ENCODE measurements at regions not wholly inside any gene's neighbourhood (a gene's known extent, or its start where the extent isn't known, plus 50 kb on each side); places are given as distances from the start of the nearest gene placed in this dataset.

- 0 out of 2 replicates have a peak, but pooled peaks have one; percentile 8 for TF ChIP-seq CTCF (IDR thresholded peaks at IDR 0.05; ENCODE audit: low read depth, low read length)
- DNase-seq, result no peak
- H3K9me3 ChIP-seq, result no peaks in the 10 kb centered on the region
- no peaks in the 10 kb centered on the region for H3K36me3 ChIP-seq
- H3K4me3 ChIP-seq (ENCODE audit: low read depth, low read length), result no peak overlapping the region
- no peaks in the 10 kb centered on the region for H3K27me3 ChIP-seq
- peaks cover 29% of the 10 kb centered on the region for H3K4me1 ChIP-seq
Observed at GRCh38 chr4:112897543-112897942, 151.9 kb upstream of the ANK2 start.

GRCh38 chr4:112898357-112899141 lies 150.9 kb upstream of the ANK2 start:
- Histone ChIP-seq H3K4me3 (ENCODE audit: low read depth, low read length) (no peak overlapping the region), H3K36me3 (no peaks in the 10 kb centered on the region), H3K4me1 (peaks cover 25% of the 10 kb centered on the region), H3K9me3 (no peaks in the 10 kb centered on the region), H3K27me3 (no peaks in the 10 kb centered on the region)
- DNase-seq, result no peak
- no peak for TF ChIP-seq CTCF (IDR thresholded peaks at IDR 0.05; ENCODE audit: low read depth, low read length)

GRCh38 chr4:112900416-112900815 lies 149.0 kb upstream of the ANK2 start:
- Histone ChIP-seq H3K27me3 (no peaks in the 10 kb centered on the region), H3K36me3 (peaks cover 5% of the 10 kb centered on the region; the same call in 1 of the 2 replicates), H3K9me3 (no peaks in the 10 kb centered on the region), H3K4me1 (peaks cover 23% of the 10 kb centered on the region), H3K4me3 (ENCODE audit: low read depth, low read length) (no peak overlapping the region)
- no peak for TF ChIP-seq CTCF (IDR thresholded peaks at IDR 0.05; ENCODE audit: low read depth, low read length)
- DNase-seq, result no peak

GRCh38 chr4:112901962-112902411 lies 147.5 kb upstream of the ANK2 start:
- Histone ChIP-seq H3K36me3 (peaks cover 11% of the 10 kb centered on the region; the same call in 1 of the 2 replicates), H3K4me3 (ENCODE audit: low read depth, low read length) (no peak overlapping the region), H3K9me3 (no peaks in the 10 kb centered on the region), H3K4me1 (peaks cover 18% of the 10 kb centered on the region), H3K27me3 (no peaks in the 10 kb centered on the region)
- TF ChIP-seq CTCF (IDR thresholded peaks at IDR 0.05; ENCODE audit: low read depth, low read length), result no peak
- DNase-seq, result no peak

GRCh38 chr4:112905728-112906127 lies 143.7 kb upstream of the ANK2 start:
- Histone ChIP-seq H3K4me1 (peaks cover 23% of the 10 kb centered on the region), H3K4me3 (ENCODE audit: low read depth, low read length) (no peak overlapping the region), H3K9me3 (no peaks in the 10 kb centered on the region), H3K27me3 (no peaks in the 10 kb centered on the region), H3K36me3 (peaks cover 11% of the 10 kb centered on the region; the same call in 1 of the 2 replicates)
- TF ChIP-seq CTCF (IDR thresholded peaks at IDR 0.05; ENCODE audit: low read depth, low read length), result no peak
- DNase-seq, result peak; percentile 25

- Histone ChIP-seq H3K4me3 (ENCODE audit: low read depth, low read length) (no peak overlapping the region), H3K9me3 (no peaks in the 10 kb centered on the region), H3K4me1 (peaks cover 23% of the 10 kb centered on the region), H3K36me3 (peaks cover 11% of the 10 kb centered on the region; the same call in 1 of the 2 replicates), H3K27me3 (no peaks in the 10 kb centered on the region)
- TF ChIP-seq CTCF (IDR thresholded peaks at IDR 0.05; ENCODE audit: low read depth, low read length), result no peak
- DNase-seq, result no peak
Observed at GRCh38 chr4:112908511-112908910, 140.9 kb upstream of the ANK2 start.

All from BE2C (cell line).